GM18861 (cell line): ENCODE measurements at regions not wholly inside any gene's neighbourhood (a gene's known extent, or its start where the extent isn't known, plus 50 kb on each side); places are given as distances from the start of the nearest gene placed in this dataset.

ENCODE experiments used
- ATAC-seq: cut with Tn5 transposase; IDR thresholded peaks from one replicate; pipeline ENCODE4 v1.9.1; 2021; ENCODE audit not compliant: unreplicated experiment

DNA sequence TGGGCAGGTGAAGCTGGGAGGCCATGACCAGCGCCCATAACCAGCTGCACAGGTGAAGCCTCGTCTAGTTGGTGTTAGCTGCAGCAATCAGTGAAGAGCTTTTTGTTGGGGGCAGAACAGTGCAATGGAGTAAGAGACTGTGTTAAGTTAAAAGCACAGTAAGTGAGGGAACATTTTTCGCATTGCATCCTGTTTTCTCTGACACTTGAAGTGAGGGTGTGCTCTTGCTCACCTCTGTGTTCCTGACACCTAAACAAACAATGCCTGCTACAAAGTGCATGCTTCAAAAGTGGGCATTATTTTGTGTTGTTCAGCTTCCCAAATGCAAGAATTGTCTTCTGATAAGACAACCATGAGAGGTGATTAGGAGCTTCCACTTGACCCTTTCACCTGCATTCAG, 324.0 kb upstream of the ACVR2A start:
- ATAC-seq = no peak

DNA sequence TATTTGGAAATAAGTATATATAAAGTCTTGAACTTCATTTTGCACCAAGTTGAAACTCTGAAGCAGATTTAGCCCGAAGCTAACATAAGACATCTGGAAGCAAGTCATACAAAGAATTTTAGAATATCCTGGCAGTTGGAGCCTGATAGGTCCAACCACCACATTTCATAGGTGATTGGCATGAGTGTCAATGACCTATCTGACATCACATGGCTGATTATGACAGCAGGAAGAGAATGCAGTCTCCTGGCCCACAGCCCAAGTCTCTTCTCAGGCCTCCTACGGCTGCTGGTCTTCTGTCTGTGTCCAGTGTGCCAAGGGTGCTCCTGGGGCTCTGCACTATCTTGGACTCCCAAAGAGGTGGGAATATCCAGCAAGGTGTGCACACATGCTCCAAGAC, 325.7 kb upstream of the ACVR2A start:
- ATAC-seq = no peak

DNA sequence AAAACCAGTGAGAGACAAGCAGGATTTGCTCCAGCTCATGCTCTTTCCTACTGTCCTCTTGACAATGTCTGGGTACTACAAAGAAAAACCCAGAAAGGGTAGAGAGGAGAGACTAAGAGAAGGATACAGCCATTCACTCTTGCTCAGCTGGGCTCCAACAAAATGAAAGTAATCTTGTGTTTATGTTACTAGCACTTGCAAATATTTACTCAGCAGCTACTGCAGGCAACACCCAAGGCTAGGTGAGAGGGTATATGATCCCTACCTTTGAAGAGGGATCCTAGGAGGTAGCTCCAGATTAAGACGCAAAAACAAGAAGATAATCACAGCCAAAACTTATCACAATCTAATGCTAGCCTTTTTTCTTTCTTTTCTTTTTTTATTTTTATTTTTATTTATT, 329.6 kb upstream of the ACVR2A start:
- ATAC-seq = no peak

DNA sequence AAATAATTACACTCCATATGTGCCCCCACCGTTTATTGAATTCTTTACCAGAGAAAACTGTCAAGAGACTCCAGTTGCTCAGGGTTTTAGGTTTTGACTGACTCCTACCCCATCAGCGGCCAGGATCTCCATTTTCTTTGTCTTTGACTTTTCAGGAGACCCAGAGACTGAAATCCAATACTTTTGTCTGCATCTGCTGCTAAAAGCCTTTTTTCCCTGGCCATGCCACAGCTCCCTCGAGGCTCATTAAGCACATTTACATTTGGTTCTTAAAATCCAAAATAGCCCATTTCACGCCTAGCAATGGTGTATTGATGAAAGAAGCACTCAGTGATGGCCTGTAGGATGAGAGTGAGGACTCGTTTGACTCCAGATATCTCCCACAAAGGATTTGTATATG, 332.6 kb upstream of the ACVR2A start:
- ATAC-seq = no peak

DNA sequence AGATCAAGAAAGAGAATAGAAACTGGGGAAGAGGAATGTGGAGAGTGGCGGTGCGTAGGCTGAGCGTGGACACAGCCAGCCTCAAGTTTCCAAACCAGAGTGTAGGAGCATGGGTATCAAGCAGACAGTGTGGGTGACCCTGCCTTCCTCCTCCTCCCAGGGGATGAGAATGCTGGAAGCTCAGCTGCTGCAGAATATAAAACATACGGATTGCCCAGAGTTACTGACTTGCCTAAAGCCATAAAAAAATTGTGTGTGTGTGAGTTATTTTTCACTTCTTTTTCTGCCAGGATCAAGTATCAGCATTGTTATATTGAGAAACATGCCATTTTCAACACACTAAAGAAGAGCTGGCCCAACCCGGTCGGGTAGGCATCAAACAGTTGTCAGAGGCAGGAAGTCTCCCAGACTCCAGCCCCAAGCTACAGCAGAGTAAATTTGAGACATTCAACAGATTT, 333.3 kb upstream of the ACVR2A start:
- no peak for ATAC-seq

DNA sequence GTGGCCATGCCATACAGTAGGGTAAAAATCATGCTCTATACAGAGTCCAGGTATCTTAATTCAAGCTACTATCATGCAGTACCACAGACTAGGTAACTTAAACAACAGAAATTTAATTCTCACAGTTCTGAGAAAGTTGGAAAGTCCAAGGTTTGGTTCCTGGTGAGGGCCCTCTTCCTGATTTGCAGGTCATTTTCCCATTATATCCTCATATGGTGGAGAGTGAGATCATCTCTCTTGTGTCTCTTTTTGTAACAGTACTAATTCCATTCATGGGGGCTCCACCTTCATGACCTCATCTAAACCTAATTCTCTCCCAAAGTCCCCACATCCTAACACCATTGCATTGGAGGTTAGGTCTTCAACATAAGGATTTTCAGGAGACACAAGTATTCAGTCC, 335.0 kb upstream of the ACVR2A start:
- ATAC-seq = no peak

DNA sequence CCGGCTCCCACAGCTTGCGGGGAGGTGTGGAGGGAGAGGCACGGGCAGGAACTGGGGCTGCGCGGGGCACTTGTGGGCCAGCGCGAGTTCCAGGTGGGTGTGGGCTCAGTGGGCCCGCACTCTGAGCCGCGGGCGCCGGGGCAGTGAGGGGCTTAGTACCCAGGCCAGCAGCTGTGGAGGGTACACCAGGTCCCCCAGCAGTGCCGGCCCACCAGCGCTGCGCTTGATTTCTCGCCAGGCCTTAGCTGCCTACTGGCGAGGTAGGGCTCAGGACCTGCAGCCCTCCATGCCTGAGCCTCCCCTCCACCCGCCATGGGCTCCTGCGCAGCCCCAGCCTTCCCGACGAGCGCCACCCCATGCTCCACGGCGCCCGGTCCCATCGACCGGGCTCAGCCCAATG, 337.9 kb upstream of the ACVR2A start:
- ATAC-seq = no peak

DNA sequence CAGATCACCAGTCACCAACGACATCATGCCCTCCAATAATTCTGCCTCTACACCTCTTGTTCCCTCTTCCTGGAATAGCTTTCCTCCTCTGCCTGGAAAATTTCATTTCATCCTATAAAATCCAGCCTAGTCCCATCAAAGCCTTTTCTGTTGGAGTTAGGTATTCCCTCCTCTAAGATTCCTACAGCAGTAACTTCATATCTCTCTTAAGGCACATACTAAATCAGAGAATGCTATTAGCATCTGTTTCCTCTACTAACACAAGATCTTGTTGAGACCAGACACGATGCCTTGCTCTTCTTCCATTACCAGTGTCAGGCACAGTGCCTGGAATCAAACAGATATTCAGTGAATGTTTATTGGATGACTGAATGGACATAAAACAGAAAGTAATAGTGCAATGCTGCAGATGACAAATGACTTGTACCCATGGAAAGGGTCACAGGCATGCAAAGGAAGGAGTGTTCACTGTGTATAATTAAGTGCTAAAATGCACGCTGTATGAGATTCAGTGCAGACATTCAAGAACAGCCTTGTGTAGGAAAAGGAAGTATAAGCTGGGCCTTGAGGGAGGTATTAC, 342.0 kb upstream of the ACVR2A start:
- no peak for ATAC-seq

DNA sequence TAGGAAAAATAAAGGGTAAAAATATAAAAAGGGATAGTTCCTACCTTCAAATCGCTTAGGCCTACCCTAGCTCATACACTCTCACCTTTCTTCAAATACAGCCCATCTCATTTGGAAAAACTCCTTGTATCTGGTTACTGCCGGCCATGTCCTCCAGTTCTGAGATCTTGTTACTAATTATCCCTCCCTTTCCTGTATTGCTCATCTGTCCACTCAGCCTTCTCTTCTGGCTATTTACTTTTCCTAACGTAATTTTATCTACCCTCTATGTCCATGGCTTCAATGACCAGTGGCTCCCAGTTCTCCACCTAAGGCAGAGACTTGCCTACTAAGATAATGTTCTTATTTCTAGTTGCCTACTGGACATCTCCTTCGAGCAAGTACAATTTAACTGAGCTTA, 342.9 kb upstream of the ACVR2A start:
- ATAC-seq = no peak

DNA sequence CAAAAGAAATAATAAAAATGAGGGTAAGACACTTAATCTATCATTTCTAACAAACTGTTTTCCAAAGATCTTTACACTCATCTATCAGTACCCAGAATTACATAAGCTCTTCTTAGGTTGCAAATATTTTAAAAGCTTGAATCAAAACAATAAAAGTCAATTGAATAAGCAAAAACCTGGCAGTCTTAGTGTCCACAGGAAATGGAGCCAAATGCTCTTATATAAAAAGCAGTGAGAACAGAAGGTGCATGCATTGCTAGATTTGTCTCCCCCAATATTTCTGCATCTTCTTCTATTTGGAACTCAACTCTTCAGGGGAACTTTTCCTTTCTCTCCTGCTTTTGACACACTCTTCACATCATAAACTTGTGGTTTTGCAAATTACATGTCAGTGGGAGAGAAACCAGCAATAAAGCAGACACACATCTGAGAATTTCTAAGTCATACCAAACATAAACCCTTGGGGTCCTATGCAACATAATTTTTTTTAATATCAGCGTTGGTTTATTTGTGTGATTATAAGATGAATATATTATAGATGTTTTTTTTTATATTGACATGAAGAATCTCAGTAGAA, 343.9 kb upstream of the ACVR2A start:
- ATAC-seq = no peak

DNA sequence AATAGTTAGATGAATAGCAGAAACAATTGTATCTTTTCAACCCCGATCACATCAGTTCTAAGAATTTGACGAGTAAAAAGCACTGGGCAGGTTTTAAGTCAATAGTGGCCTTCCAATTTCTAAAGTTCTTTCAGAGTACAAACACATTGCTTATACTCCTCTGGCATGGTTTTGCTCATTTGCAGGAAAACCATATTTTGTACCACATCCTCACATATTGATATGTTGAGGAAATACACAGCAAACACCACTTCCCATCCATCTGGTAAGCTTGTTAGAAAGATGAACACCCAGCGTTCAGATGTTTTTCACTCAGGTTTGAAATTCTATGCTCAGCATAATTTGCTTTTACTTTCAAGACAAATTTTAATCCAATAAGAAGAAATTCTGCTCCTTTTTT, 344.6 kb upstream of the ACVR2A start:
- ATAC-seq = no peak

DNA sequence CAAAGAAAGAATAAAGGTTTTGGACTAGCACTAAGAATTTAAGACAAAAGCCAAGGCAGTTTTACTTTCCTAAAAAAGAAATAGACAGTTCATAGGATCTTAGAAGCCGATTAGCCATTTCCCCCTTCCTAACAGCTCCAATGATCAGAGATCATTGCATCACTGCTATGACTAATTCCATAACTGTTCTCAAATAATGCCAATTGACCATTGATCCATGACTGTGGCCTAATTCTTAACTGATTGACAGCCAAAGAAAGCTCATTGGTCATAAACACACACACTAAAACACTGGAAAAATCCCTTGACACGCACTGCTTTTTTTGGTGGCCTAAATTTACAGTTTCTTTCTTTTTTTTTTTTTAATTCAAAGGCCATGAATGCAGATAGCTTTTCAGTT, 345.0 kb upstream of the ACVR2A start:
- peak; percentile 61 for ATAC-seq

DNA sequence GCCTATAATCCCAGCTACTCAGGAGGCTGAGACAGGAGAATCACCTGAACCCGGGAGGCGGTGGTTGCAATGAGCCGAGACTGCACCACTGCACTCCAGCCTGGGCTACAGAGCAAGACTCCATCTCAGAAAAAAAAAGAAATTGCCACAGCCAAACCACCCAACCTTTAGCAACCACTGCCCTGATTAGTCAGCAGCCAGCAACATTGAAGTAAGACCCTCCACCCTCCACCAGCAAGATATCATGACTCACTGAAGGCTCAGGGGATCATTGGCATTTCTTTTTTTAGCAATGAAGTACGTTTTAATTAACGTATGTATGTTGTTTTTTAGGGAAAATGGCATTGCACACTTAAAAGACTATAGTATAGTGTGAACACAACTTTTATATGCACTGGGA, 349.1 kb upstream of the ACVR2A start:
- ATAC-seq = no peak

DNA sequence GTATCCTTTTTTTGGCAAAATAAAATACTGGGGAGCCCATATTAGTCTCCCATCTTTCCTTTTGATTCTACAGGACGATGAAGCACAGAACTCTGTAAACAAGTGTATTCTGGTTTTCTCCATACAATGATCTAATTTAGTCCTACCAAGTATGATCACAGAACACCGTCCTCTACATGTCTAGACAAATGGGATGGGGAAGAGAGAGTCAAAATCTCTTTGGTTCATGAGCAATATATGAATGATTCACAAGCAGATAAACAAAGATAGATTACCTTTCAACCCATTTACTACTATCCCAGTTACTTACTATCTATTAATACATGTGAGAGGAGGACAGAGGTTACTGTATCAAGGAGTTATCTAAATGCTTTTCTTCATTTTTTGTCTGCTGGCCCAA, 352.4 kb upstream of the ACVR2A start:
- no peak for ATAC-seq

DNA sequence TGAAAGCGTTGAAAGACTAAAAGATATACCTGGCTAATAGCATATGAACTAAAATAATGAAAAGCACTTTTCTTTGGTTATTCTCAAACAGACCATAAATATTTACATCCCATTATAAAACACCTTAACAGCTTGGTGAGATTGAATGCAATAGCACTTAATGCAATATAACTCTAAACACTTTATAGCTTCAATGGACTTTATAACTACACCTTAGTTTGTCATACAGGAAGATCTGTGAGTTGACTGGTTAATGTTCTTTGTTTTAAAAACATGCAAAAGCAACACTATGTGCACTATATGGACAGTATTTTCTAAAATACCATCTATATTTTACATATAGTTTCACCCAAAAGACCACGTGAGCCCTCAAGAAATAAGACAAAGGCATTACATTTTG, 353.3 kb upstream of the ACVR2A start:
- ATAC-seq = no peak

DNA sequence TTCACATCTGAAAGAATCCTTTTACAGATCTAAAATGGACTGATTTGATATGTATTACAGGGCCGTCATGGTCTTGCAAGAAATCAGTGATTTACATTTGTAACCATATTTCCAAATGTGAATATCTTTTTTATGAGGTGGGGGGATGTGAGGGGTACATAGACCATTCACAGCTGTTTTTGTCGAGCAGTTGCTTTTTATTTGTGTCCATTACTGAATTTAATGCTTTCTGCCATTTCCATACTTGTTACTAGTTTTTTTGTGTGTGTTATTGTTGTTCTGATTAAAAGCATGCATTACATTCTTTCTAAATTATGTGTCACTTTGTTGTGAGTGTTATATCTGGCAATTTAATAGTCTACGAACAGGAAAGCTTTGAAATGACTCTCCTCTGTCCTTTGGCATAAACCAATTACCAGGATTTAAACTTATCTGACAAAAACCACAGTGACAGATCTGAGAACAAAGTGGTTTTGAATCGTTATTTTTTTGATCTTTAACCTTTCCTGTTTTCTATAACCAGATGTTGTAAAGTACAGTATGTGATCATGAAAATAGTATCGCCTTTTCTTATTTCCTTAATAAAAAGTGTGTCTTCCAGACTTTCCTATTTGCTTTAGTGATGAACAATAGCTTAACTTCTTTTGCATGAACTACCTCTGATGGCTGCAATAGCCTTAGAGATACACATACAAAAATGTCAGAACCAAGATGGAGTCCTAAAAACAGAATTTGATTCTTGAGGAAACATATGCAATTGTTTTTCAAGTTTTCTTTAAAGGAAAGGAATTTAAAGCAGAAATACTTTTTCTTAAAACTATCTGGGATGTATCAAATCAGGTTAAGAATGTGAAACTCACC, 354.2 kb upstream of the ACVR2A start:
- ATAC-seq = no peak

DNA sequence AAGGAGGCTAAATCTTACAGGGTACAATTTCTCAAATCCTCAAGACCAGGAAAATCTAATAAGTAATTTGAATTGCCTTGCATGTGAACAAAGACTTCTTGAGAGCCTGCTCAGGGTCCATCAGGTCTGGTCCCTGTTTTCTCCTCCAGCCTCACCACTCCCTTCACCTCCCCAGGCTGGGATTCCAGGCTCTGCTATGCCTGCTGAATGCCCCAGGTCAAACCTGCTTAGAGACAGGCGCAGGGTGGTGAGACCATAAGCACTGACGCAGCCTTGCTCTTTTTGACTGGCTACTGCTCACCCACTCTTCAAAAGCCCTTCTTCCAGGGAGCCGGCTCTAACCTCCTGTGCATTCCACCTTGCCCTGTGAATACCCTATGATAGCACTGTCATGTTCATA, 356.4 kb upstream of the ACVR2A start:
- no peak for ATAC-seq

DNA sequence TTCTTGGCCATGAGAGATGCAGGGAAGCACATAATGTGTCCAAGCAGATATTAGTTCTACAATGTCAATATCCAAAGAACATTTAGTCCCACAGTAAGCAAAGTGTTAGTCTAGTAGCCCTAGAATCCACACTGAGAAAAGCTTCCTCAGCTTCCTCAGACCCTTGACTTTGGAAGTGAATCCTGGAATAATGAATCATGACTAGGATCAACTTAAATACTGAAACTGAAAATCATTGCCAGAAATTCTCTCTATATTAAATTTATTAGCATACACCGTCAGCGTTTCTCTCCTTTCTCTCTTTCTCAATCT, 356.9 kb upstream of the ACVR2A start:
- ATAC-seq = no peak

DNA sequence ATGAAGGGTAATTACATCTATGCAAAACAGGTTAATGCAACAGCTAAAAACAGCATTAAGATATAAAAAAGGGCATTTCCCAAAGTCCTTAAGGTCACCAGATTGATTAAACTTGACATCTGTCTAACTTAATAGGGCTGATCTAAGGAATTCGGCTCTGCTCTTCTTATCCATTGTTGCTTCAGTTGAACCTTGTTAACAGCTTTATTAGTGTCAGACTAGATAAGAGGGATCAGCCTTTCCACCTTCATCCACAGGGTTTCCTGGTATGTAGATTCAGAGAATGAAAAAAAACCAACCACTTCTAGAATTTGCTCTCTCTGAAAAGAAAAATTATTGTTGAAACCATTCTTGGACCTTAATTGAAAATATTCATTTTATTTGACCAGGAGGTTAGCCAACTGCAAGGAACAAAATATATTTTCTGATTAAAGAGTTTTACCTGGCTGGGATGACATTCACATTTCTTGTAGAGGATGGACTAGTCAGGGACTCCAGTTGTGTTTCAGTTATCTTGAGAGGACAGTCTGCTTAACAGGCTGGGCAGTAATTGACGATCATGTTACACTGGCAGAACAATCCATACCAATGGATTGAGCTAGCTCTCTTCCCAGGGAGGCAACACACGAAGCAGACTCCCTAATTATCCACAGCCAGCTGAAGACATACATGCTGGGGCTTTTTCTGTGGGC, 357.4 kb upstream of the ACVR2A start:
- no peak for ATAC-seq

DNA sequence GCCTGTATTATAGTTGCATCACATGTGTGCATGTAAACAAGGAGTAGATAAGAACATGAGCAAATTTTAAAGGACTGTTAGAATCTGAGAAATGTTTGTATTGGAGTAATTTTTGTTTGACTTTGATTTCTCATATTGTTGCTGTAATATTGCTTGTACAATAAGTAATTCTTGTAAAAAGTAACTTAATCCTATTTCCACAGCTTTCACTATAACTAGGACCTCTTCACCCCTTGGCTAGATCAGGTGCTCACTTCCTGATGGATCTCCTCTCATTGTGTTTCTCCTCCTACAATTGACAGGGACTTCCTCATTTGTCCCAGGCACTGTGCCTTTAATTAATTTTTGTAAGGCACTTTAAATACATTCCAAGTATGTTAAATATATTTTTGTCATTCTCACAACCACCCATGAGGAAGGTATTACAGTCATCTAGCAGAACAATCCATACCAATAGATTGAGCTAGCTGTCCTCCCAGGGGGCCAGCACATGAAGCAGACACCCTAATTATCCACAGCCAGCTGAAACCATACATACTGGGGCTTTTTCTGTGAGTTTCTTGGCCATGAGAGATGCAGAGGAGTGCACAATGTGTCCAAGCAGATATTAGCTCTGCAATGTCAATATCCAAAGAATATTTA, 359.5 kb upstream of the ACVR2A start:
- no peak for ATAC-seq

DNA sequence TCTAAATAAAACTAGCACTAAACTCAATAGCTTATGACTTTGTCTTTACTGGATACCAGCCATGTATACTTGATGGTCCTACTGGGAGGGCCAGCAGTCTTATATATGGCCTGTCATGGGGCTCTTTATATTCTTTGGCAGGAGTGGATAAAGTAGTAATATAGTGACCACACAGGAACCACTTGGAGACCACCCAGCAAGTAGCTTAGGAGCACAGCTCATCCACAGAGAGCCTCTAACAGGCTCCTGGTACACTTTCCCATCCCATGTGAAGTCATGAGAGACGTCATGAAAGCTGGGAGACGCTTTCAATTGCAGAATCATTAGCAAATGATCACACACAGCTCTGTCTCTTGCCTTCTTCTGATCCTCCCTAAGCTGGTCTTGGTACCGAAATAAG, 360.9 kb upstream of the ACVR2A start:
- ATAC-seq = no peak
